Transverse colon (tissue), 4 donors: ENCODE measurements at regions not wholly inside any gene's neighbourhood (a gene's known extent, or its start where the extent isn't known, plus 50 kb on each side); places are given as distances from the start of the nearest gene placed in this dataset.

Source experiments
- DNase-seq: peaks from one replicate; pipeline ENCODE4 v3.0.0-alpha.2; 2019
- H3K27ac ChIP-seq, 4 donors: fragments of 200-600 bp; sonication (generic); 2 replicates each; pipeline ENCODE4 v1.5.1; 2016 to 2018; ENCODE audit warnings: inconsistent platforms in 4 of 4
- H3K27me3 ChIP-seq: fragments of 200-600 bp; sonication (generic); 2 replicates; pipeline ENCODE4 v1.5.1; 2017; ENCODE audit warnings: inconsistent platforms
- H3K36me3 ChIP-seq, 4 donors: fragments of 200-600 bp; sonication (generic); 2 replicates each; pipeline ENCODE4 v1.5.1; 2017 to 2019; ENCODE audit warnings: inconsistent platforms in 4 of 4
- H3K4me1 ChIP-seq, 4 donors: fragments of 200-600 bp; sonication (generic); 2 replicates each; pipeline ENCODE4 v1.5.1; 2017 to 2020; ENCODE audit warnings: inconsistent platforms in 4 of 4
- H3K4me3 ChIP-seq, 4 donors: fragments of 200-600 bp; sonication (generic); 1 replicate in 1 of 4; 2 replicates in 3 of 4; pipeline versions ENCODE4 v1.5.1 to v1.6.1; 2017 to 2019; ENCODE audit warnings: inconsistent platforms in 4 of 4
- H3K9me3 ChIP-seq, 2 donors: fragments of 200-600 bp; sonication (generic); 2 replicates each; pipeline ENCODE4 v1.5.1; 2017 to 2019; ENCODE audit warnings: inconsistent platforms in 2 of 2
- EP300 ChIP-seq: sonication (generic); formaldehyde crosslinking; IDR thresholded peaks from one replicate; pipeline ENCODE4 v1.6.1; 2017; ENCODE audit warnings: antibody characterized with exemption, low read depth
- POLR2A ChIP-seq: fragments of 450-650 bp; IDR thresholded peaks from one replicate; pipeline ENCODE4 v1.6.1; 2016; ENCODE audit warnings: antibody characterized with exemption, mild to moderate bottlenecking, moderate library complexity
- POLR2AphosphoS5 ChIP-seq, 3 donors: sonication (generic); formaldehyde crosslinking; IDR thresholded peaks; one replicate each; pipeline ENCODE4 v1.6.1; 2016; ENCODE audit warnings: antibody characterized with exemption in 3 of 3
- WGBS, 2 donors: methylation state at CpG; one replicate each; pipeline ENCODE4 v1.1.5; 2018; ENCODE audit warnings: low coverage in 1 of 2; 5-methylcytosine and 5-hydroxymethylcytosine counted together
- in situ Hi-C, 4 donors: fragments of 200-750 bp; cut with MboI; loops; one replicate each; pipeline versions ENCODE4 v1.15.0 to v1.15.1; 2017; ENCODE audit warnings: low sequenced_read_pairs in 3 of 4, low pct_ligation_motif_present in 1 of 4, low pct_unique_long_range_greater_than_20kb in 1 of 4
- intact Hi-C: fragments of 100-400 bp; cut with DNase I; formaldehyde crosslinking; loops from one replicate; pipeline ENCODE4 v1.15.1; 2023; ENCODE audit warnings: low total_unique reads
- TF ChIP-seq, protein P1 (sequence below), 5 experiments: fragments of 200-600 bp in 3 of 5; fragments of 450-650 bp in 2 of 5; sonication (generic) in 3 of 5; IDR thresholded peaks; 1 replicate in 2 of 5; 2 replicates in 3 of 5; pipeline ENCODE4 v1.5.1; 2016 to 2017; ENCODE audit warnings: antibody characterized with exemption in 5 of 5, inconsistent platforms in 3 of 5, mild to moderate bottlenecking in 2 of 5, moderate library complexity in 1 of 5

DNA sequence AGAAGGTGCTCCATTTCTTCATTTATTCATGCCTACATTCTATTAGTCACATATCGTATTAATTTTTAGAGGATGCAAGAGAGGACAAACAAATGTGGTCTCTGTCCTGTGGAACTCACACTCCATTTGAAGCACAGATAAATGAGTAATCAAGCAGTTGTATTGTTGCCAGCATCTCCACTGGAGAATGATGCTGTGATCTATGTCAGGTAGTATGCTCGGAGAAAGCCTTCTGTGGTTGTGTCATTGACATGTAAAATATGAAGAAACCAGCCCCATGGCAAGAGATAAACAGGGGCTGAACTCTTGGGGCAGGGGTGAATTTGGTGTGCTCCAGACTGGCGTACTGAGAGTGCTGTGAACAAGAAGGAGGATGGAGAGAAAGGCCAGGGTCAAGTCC, 101.2 kb downstream of the FASLG start:
- in situ Hi-C loops, result no loop called here
- 92 to 96% methylated on average over 2 to 3 of the region's 3 CpGs for WGBS, 2 donors
- H3K4me3 ChIP-seq, result no peak overlapping the region
- no peak overlapping the region for H3K27ac ChIP-seq
- H3K27me3 ChIP-seq, result no peaks in the 10 kb centered on the region
- intact Hi-C loops, result no loop called here
- no peaks in the 10 kb centered on the region for H3K9me3 ChIP-seq
- peaks cover 0 to 3% (median 0%) of the 10 kb centered on the region in 4 donors for H3K4me1 ChIP-seq
- no peaks in the 10 kb centered on the region for H3K36me3 ChIP-seq
- no peak for TF ChIP-seq POLR2AphosphoS5 (IDR thresholded peaks at IDR 0.05)
- no peak for TF ChIP-seq POLR2A
- TF ChIP-seq, protein P1, sequence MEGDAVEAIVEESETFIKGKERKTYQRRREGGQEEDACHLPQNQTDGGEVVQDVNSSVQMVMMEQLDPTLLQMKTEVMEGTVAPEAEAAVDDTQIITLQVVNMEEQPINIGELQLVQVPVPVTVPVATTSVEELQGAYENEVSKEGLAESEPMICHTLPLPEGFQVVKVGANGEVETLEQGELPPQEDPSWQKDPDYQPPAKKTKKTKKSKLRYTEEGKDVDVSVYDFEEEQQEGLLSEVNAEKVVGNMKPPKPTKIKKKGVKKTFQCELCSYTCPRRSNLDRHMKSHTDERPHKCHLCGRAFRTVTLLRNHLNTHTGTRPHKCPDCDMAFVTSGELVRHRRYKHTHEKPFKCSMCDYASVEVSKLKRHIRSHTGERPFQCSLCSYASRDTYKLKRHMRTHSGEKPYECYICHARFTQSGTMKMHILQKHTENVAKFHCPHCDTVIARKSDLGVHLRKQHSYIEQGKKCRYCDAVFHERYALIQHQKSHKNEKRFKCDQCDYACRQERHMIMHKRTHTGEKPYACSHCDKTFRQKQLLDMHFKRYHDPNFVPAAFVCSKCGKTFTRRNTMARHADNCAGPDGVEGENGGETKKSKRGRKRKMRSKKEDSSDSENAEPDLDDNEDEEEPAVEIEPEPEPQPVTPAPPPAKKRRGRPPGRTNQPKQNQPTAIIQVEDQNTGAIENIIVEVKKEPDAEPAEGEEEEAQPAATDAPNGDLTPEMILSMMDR (IDR thresholded peaks at IDR 0.05), result no peak
- no peak for TF ChIP-seq EP300
- DNase-seq, result no peak

DNA sequence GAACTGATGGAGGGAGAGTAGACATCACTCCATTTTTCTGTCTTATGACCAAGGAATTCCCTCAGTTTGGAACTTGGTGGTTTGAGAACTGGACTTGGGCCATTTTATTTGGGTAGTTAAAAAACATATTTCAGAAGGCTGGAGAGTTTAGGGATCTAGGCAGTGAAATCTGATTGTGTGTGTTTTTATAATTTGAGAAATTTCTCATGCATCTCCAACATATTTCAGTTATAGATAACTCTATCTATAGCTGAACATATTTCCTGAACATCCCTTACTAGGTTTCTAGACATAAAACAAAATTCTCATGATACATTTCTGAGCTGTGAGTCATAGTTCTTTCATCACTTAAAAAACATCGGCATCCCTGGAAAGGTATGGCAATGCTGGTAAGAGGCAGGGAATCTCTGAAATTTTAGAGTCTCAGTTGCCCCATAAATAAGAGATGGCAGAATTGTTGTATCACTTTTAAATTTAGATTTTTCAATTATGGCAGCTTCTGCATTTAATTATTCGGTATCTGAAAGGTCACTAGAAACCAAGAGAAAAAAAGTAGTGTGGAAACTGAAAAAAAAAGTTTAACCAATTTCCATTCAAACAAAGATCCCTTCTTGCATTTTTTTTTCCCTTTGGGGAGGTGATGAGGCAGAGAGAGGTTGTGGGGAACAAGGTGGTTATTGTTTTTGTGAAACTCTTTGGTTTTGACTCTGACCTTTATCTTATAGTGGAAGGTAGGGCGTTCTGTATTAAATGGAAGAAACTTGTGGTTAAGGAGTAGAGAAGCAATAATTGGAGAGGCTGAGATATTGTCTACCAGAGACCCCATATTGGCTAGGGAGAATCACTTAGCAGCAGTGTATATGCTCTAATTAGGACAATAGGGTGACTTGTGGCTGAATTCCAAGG, 102.9 kb downstream of the FASLG start:
- TF ChIP-seq, protein P1 (IDR thresholded peaks at IDR 0.05), result no peak
- TF ChIP-seq POLR2A (no peak), POLR2AphosphoS5 (IDR thresholded peaks at IDR 0.05) (no peak), EP300 (no peak)

DNA sequence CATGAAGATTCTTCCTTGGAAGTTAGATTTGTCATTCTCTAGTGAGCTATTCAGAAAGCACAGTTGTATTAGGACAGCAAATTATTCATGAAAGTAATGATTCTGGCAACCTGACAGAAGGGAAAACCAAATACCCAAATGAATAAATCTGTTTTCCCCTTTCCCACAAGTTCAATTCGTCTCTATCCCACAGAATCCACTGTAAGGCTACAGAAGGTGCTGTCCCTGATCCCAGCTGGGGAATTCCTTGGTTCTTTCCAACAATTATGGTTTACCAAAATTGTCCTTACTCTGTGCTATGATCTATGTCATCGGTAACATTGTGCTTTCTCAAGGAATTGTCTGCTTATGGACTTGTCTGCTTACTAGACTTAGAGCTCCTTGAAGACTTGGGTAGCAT, 104.2 kb downstream of the FASLG start:
- WGBS, 2 donors, result 71 to 76% methylated on average over 1 to 2 of the region's 2 CpGs
- Histone ChIP-seq H3K4me1 (no peaks in the 10 kb centered on the region), H3K36me3 (no peaks in the 10 kb centered on the region), H3K4me3 (no peak overlapping the region), H3K9me3 (no peaks in the 10 kb centered on the region), H3K27ac (no peak overlapping the region), H3K27me3 (no peaks in the 10 kb centered on the region)
- in situ Hi-C loops (no loop called here), intact Hi-C loops (no loop called here)
- DNase-seq, result no peak
- TF ChIP-seq, protein P1 (IDR thresholded peaks at IDR 0.05), result no peak
- TF ChIP-seq EP300, result no peak
- no peak for TF ChIP-seq POLR2A
- no peak for TF ChIP-seq POLR2AphosphoS5 (IDR thresholded peaks at IDR 0.05)

More for the DNA sequence above, 102.9 kb downstream of the FASLG start:
- DNase-seq, result no peak
- 67 to 82% methylated on average over 3 of the region's 3 CpGs for WGBS, 2 donors
- no peaks in the 10 kb centered on the region for H3K9me3 ChIP-seq
- H3K27me3 ChIP-seq, result no peaks in the 10 kb centered on the region
- H3K36me3 ChIP-seq, result no peaks in the 10 kb centered on the region
- in situ Hi-C loops (no loop called here), intact Hi-C loops (no loop called here)
- no peaks in the 10 kb centered on the region for H3K4me1 ChIP-seq
- H3K27ac ChIP-seq, result no peak overlapping the region
- H3K4me3 ChIP-seq, result no peak overlapping the region

DNA sequence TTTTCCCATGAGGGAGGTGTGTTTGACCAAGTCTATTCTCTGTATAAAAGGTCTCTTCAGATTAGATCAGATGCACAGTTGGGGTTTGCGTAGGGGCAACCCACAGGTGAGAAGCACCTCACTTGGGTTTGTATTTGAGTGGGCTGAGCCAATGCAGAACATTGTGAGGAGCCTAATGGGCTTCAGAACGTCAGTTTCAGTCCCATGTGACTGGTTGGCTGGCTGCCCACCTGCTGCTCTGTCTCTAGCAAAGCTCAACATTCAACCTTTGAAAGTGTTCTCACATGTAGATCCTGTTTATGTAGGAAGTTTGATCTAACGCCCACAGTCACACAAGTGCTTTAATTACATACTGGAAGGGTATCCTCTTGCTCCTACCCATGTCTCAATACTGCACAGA, 105.5 kb downstream of the FASLG start:
- no peak overlapping the region for H3K4me3 ChIP-seq
- no peaks in the 10 kb centered on the region for H3K36me3 ChIP-seq
- intact Hi-C loops, result no loop called here
- WGBS, 2 donors, result 46% methylated on average over 3 of the region's 3 CpGs; no CpG with 5 or more reads in 1 of the 2 donors
- no peak for DNase-seq
- in situ Hi-C loops, result no loop called here
- H3K4me1 ChIP-seq, result no peaks in the 10 kb centered on the region
- no peak for TF ChIP-seq EP300
- TF ChIP-seq, protein P1 (IDR thresholded peaks at IDR 0.05), result no peak
- no peak for TF ChIP-seq POLR2AphosphoS5 (IDR thresholded peaks at IDR 0.05)
- no peak overlapping the region for H3K27ac ChIP-seq
- H3K27me3 ChIP-seq, result no peaks in the 10 kb centered on the region
- no peaks in the 10 kb centered on the region for H3K9me3 ChIP-seq
